Hypothalamus (tissue), 51 donors: ENCODE measurements at regions not wholly inside any gene's neighbourhood (a gene's known extent, or its start where the extent isn't known, plus 50 kb on each side); places are given as distances from the start of the nearest gene placed in this dataset.
A peak's percentile ranks its signal among the peaks of the same experiment; 100 is the strongest.

ENCODE experiments used
- DNase-seq, 51 donors: peaks; one replicate each; lab custom pipeline; 2025; lab: John Stamatoyannopoulos, UW

- no peak for DNase-seq
Observed at GRCh38 chr2:147520817-147521216, 324.0 kb upstream of the ACVR2A start.

DNA sequence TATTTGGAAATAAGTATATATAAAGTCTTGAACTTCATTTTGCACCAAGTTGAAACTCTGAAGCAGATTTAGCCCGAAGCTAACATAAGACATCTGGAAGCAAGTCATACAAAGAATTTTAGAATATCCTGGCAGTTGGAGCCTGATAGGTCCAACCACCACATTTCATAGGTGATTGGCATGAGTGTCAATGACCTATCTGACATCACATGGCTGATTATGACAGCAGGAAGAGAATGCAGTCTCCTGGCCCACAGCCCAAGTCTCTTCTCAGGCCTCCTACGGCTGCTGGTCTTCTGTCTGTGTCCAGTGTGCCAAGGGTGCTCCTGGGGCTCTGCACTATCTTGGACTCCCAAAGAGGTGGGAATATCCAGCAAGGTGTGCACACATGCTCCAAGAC, 325.7 kb upstream of the ACVR2A start:
- DNase-seq = no peak

DNA sequence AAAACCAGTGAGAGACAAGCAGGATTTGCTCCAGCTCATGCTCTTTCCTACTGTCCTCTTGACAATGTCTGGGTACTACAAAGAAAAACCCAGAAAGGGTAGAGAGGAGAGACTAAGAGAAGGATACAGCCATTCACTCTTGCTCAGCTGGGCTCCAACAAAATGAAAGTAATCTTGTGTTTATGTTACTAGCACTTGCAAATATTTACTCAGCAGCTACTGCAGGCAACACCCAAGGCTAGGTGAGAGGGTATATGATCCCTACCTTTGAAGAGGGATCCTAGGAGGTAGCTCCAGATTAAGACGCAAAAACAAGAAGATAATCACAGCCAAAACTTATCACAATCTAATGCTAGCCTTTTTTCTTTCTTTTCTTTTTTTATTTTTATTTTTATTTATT, 329.6 kb upstream of the ACVR2A start:
- DNase-seq = no peak

DNA sequence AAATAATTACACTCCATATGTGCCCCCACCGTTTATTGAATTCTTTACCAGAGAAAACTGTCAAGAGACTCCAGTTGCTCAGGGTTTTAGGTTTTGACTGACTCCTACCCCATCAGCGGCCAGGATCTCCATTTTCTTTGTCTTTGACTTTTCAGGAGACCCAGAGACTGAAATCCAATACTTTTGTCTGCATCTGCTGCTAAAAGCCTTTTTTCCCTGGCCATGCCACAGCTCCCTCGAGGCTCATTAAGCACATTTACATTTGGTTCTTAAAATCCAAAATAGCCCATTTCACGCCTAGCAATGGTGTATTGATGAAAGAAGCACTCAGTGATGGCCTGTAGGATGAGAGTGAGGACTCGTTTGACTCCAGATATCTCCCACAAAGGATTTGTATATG, 332.6 kb upstream of the ACVR2A start:
- no peak for DNase-seq

GRCh38 chr2:147511491-147511948, 333.3 kb upstream of the ACVR2A start:
- peak in 4 of 51 donors; percentile 0 to 41 (median 15) for DNase-seq

GRCh38 chr2:147509821-147510220, 335.0 kb upstream of the ACVR2A start:
- DNase-seq = no peak

DNA sequence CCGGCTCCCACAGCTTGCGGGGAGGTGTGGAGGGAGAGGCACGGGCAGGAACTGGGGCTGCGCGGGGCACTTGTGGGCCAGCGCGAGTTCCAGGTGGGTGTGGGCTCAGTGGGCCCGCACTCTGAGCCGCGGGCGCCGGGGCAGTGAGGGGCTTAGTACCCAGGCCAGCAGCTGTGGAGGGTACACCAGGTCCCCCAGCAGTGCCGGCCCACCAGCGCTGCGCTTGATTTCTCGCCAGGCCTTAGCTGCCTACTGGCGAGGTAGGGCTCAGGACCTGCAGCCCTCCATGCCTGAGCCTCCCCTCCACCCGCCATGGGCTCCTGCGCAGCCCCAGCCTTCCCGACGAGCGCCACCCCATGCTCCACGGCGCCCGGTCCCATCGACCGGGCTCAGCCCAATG, 337.9 kb upstream of the ACVR2A start:
- DNase-seq = no peak

GRCh38 chr2:147502711-147503290, 342.0 kb upstream of the ACVR2A start:
- DNase-seq = no peak

GRCh38 chr2:147501968-147502367, 342.9 kb upstream of the ACVR2A start:
- no peak for DNase-seq

- DNase-seq = no peak
Observed at GRCh38 chr2:147500819-147501395, 343.9 kb upstream of the ACVR2A start.

DNA sequence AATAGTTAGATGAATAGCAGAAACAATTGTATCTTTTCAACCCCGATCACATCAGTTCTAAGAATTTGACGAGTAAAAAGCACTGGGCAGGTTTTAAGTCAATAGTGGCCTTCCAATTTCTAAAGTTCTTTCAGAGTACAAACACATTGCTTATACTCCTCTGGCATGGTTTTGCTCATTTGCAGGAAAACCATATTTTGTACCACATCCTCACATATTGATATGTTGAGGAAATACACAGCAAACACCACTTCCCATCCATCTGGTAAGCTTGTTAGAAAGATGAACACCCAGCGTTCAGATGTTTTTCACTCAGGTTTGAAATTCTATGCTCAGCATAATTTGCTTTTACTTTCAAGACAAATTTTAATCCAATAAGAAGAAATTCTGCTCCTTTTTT, 344.6 kb upstream of the ACVR2A start:
- no peak for DNase-seq

- DNase-seq = no peak
Observed at GRCh38 chr2:147499785-147500184, 345.0 kb upstream of the ACVR2A start.

DNA sequence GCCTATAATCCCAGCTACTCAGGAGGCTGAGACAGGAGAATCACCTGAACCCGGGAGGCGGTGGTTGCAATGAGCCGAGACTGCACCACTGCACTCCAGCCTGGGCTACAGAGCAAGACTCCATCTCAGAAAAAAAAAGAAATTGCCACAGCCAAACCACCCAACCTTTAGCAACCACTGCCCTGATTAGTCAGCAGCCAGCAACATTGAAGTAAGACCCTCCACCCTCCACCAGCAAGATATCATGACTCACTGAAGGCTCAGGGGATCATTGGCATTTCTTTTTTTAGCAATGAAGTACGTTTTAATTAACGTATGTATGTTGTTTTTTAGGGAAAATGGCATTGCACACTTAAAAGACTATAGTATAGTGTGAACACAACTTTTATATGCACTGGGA, 349.1 kb upstream of the ACVR2A start:
- no peak for DNase-seq

GRCh38 chr2:147492471-147492870, 352.4 kb upstream of the ACVR2A start:
- no peak for DNase-seq

- no peak for DNase-seq
Observed at GRCh38 chr2:147491506-147491905, 353.3 kb upstream of the ACVR2A start.

- no peak for DNase-seq
Observed at GRCh38 chr2:147490401-147491261, 354.2 kb upstream of the ACVR2A start.

DNA sequence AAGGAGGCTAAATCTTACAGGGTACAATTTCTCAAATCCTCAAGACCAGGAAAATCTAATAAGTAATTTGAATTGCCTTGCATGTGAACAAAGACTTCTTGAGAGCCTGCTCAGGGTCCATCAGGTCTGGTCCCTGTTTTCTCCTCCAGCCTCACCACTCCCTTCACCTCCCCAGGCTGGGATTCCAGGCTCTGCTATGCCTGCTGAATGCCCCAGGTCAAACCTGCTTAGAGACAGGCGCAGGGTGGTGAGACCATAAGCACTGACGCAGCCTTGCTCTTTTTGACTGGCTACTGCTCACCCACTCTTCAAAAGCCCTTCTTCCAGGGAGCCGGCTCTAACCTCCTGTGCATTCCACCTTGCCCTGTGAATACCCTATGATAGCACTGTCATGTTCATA, 356.4 kb upstream of the ACVR2A start:
- DNase-seq = no peak

DNA sequence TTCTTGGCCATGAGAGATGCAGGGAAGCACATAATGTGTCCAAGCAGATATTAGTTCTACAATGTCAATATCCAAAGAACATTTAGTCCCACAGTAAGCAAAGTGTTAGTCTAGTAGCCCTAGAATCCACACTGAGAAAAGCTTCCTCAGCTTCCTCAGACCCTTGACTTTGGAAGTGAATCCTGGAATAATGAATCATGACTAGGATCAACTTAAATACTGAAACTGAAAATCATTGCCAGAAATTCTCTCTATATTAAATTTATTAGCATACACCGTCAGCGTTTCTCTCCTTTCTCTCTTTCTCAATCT, 356.9 kb upstream of the ACVR2A start:
- no peak for DNase-seq

DNA sequence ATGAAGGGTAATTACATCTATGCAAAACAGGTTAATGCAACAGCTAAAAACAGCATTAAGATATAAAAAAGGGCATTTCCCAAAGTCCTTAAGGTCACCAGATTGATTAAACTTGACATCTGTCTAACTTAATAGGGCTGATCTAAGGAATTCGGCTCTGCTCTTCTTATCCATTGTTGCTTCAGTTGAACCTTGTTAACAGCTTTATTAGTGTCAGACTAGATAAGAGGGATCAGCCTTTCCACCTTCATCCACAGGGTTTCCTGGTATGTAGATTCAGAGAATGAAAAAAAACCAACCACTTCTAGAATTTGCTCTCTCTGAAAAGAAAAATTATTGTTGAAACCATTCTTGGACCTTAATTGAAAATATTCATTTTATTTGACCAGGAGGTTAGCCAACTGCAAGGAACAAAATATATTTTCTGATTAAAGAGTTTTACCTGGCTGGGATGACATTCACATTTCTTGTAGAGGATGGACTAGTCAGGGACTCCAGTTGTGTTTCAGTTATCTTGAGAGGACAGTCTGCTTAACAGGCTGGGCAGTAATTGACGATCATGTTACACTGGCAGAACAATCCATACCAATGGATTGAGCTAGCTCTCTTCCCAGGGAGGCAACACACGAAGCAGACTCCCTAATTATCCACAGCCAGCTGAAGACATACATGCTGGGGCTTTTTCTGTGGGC, 357.4 kb upstream of the ACVR2A start:
- DNase-seq = no peak

- DNase-seq = no peak
Observed at GRCh38 chr2:147485210-147485851, 359.5 kb upstream of the ACVR2A start.

GRCh38 chr2:147483911-147484310, 360.9 kb upstream of the ACVR2A start:
- DNase-seq = no peak
